ENCODE measurements at regions not wholly inside any gene's neighbourhood (a gene's known extent, or its start where the extent isn't known, plus 50 kb on each side); places are given as distances from the start of the nearest gene placed in this dataset.

DNA sequence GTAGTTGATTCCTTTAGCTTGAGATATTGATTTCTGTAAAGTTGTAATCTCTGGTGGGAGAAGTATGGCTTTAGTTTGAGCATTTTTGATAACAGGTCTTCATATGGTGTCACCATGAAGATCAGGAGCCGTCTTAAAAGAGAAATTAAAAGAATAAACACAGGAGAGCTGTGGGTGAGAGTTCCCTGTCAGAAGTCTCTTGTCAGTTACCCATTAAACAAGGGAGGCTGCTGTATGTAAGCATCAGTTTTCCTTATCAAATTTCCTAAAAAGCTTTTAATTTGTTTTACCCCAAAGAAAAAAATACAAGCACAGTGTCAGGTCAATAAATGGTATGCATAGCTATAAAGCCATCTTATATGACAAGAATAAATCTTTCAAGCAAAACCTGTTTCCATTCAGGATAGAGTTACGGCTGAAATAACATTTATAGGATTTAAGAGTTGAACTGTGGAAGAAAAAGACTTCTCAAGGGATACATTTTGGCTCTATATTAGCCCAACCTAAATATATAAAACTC, 767.5 kb downstream of the JRKL start:
- TF ChIP-seq RCOR1 (IDR thresholded peaks at IDR 0.05; ENCODE audit: insufficient replicate concordance, low read length), result no peak
- TF ChIP-seq, protein P1, sequence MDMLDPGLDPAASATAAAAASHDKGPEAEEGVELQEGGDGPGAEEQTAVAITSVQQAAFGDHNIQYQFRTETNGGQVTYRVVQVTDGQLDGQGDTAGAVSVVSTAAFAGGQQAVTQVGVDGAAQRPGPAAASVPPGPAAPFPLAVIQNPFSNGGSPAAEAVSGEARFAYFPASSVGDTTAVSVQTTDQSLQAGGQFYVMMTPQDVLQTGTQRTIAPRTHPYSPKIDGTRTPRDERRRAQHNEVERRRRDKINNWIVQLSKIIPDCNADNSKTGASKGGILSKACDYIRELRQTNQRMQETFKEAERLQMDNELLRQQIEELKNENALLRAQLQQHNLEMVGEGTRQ (IDR thresholded peaks at IDR 0.05; ENCODE audit: low read depth, low read length), result no peak
- TF ChIP-seq CTCF (conservative IDR thresholded peaks at IDR 0.05; ENCODE audit: low read depth, low read length), result no peak
- no peak for TF ChIP-seq POLR2A (IDR thresholded peaks at IDR 0.05; ENCODE audit: low read depth, low read length)
- TF ChIP-seq, protein P2, sequence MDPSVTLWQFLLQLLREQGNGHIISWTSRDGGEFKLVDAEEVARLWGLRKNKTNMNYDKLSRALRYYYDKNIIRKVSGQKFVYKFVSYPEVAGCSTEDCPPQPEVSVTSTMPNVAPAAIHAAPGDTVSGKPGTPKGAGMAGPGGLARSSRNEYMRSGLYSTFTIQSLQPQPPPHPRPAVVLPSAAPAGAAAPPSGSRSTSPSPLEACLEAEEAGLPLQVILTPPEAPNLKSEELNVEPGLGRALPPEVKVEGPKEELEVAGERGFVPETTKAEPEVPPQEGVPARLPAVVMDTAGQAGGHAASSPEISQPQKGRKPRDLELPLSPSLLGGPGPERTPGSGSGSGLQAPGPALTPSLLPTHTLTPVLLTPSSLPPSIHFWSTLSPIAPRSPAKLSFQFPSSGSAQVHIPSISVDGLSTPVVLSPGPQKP (IDR thresholded peaks at IDR 0.05; ENCODE audit: borderline replicate concordance, low read depth, low read length), result no peak
- TF ChIP-seq RFX5 (IDR thresholded peaks at IDR 0.05; ENCODE audit: low read depth, low read length), result no peak
- TF ChIP-seq SMC3 (IDR thresholded peaks at IDR 0.05; ENCODE audit: low read depth, low read length), result no peak
- no peak for TF ChIP-seq RAD21 (IDR thresholded peaks at IDR 0.05; ENCODE audit: low read length)
- TF ChIP-seq MAZ (IDR thresholded peaks at IDR 0.05; ENCODE audit: borderline replicate concordance, low read depth, low read length), result no peak
- no peak for TF ChIP-seq BHLHE40 (IDR thresholded peaks at IDR 0.05; ENCODE audit: low read depth, low read length)
- no peak for TF ChIP-seq CHD1 (IDR thresholded peaks at IDR 0.05; ENCODE audit: low read depth, low read length)
- no peak for TF ChIP-seq MXI1 (IDR thresholded peaks at IDR 0.05; ENCODE audit: borderline replicate concordance, low read depth, low read length)
- no peak for TF ChIP-seq NFE2L2 (IDR thresholded peaks at IDR 0.05; ENCODE audit: low read depth, low read length)
- no peak for TF ChIP-seq CEBPB (IDR thresholded peaks at IDR 0.05; ENCODE audit: low read depth, low read length)

All from IMR-90 (cell line).